ENCODE measurements at regions not wholly inside any gene's neighbourhood (a gene's known extent, or its start where the extent isn't known, plus 50 kb on each side); places are given as distances from the start of the nearest gene placed in this dataset.

- intact Hi-C loops (cut with DNase I) = no loop called here
- ATAC-seq (ENCODE audit: poor library complexity) (no peak), DNase-seq (no peak)
Measured at GRCh38 chr2:12987246-12987645, 270.5 kb downstream of the TRIB2 start.

DNA sequence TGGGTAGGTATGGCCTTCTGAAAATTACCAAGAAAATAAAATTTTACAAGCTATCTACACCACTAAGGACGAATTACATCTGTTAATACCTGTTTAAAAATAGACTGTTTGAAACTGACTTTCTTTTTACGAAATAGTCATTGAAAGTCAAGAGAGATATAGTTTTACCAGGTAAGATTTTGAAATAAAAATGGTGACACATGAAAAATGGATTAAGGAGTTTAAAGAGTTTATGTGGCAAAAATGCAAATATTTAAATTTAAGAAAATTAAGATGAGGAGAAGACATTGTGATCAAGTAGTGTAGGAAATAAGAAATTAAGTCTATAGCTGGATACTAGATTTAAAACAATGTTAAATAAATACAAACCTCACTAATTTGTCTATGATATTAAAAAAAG is 271.5 kb downstream of the TRIB2 start:
- ATAC-seq (ENCODE audit: poor library complexity) = no peak
- DNase-seq = no peak
- intact Hi-C loops (cut with DNase I) = no loop called here

- no peak for DNase-seq
- intact Hi-C loops (cut with DNase I) = no loop called here
- no peak for ATAC-seq (ENCODE audit: poor library complexity)
Measured at GRCh38 chr2:12990523-12990922, 273.8 kb downstream of the TRIB2 start.

- ATAC-seq (ENCODE audit: poor library complexity) (no peak), DNase-seq (no peak)
- intact Hi-C loops (cut with DNase I) = no loop called here
Measured at GRCh38 chr2:12998685-12999084, 281.9 kb downstream of the TRIB2 start.

DNA sequence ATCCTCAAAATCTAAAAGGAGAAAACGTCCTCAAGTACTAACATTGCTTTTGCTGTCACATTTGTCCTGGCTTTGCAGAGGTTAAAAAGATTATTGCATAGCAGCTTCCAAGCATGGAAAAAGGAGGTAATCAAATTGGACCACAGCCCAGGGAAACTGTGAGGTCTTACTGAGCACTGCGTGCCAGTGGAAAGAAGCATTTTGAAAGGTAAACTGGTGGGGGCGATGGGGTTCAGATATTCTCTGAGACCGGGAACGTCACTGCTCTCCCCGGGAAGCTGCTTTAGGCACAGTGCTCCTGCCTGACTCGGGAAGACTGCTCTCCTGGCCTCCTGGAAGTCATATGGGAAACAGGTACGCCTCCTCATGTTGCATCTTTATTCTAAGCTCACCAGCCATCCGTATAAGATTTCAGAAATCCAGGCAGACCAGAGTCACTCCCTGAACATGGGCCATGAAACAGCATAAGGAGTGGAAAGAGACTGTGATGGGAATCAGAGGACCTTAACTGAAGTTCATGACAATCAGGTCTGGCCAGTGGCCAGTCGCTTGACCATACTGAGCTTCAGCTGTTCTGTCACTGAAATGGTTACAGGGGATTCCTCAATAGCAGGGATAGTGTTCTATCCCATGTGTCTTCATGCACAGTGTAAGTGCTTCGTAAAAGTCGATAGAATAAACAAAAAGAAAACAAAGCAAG is 284.1 kb downstream of the TRIB2 start:
- intact Hi-C loops (cut with DNase I) = loop anchor here (5.0 to 10.0 kb wide), 4 partner anchors 66 to 1136 kb away; partner anchors contain the start of gene TRIB2
- no peak for DNase-seq

DNA sequence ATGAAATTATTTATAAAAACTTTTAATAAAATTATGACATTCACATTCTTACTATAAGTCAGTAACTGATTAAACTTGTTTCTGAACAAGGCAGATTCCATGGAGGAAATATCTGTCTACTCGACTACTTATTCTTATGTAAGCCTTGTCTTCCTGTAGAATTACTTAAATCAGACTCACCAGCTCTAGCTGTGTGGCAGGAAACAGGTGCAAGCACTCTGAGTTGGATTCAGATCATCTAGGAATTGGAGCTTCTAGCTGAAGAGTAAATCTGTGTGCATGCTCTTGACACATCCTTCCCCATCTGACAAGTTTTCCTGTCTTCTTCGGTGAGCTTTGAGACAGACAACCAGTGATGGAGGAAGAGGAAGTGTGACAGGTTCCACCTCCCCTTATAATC is 284.7 kb downstream of the TRIB2 start:
- ATAC-seq (ENCODE audit: poor library complexity) = no peak
- DNase-seq = no peak
- intact Hi-C loops (cut with DNase I) = loop anchor here (5.0 to 10.0 kb wide), 4 partner anchors 67 to 1137 kb away; partner anchors contain the start of gene TRIB2

More for the DNA sequence above, 284.1 kb downstream of the TRIB2 start:
- peak; percentile 68 for ATAC-seq (ENCODE audit: poor library complexity)

DNA sequence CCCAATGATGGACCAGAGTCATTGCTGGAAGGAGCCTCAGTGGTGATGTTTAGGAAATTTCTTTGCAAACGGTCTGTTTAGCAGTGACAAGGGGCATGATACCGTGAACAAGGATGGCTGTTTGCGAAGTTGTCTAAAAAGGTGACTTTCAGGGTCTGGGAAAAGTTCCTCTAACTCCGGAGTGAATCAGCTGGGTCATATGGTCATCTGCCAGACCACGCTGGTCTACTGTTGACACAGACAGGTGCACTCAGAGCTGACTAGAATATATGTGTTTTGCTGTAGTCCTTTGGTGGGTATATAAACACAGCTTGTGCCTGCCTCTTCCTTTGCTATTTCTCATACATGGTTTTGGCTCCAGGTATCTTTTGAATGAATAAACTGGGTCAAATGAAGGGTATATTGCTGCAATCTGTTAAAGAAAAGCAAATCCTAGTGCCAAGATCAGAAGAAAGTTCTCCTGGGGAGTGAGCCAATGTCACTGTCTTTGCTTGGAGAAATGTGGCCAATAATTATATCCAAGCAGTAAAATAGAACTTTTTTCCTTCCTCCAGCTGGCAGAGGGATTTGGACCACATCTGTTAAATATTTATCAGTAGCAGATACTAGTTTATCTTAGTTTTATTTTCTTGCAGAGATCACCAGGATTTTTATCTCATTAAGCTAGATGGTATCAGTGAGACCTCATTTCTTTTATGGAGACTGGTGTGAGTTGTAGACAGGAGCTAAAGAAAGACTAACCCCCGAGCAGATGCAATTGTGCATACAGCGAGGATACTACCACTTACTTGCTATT is 286.0 kb downstream of the TRIB2 start:
- no peak for DNase-seq

GRCh38 chr2:13003500-13003899 is 286.8 kb downstream of the TRIB2 start:
- no peak for ATAC-seq (ENCODE audit: poor library complexity)
- DNase-seq = no peak

More for the DNA sequence above, 286.0 kb downstream of the TRIB2 start:
- intact Hi-C loops (cut with DNase I) = loop anchor here (5.0 to 10.0 kb wide), 4 partner anchors 68 to 1138 kb away; partner anchors contain the start of gene TRIB2
- no peak for ATAC-seq (ENCODE audit: poor library complexity)

DNA sequence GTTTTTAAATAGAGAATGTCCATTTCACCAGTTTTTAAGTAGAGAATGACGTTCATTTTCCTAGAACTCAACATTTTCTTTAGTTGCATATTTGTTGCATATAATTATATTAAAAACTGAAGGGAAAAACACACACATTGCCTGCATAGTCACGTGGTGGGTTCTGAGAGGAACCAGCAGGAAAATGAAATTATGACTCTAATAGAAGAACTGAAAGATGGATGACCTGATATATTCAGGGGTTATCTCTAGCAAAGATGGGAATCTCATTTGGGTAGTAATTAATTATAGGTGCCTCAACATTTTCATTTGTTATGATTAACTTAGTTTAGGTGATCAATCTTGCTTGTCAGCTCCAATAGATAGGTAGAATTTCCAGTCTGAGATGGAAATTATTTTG is 288.3 kb downstream of the TRIB2 start:
- no peak for ATAC-seq (ENCODE audit: poor library complexity)
- intact Hi-C loops (cut with DNase I) = loop anchor here (5.0 to 10.0 kb wide), 4 partner anchors 70 to 1178 kb away; no protein-coding TSS in a partner anchor
- DNase-seq = no peak

More at GRCh38 chr2:13003500-13003899, 286.8 kb downstream of the TRIB2 start:
- intact Hi-C loops (cut with DNase I) = loop anchor here (5.0 to 10.0 kb wide), 4 partner anchors 69 to 1139 kb away; partner anchors contain the start of gene TRIB2

DNA sequence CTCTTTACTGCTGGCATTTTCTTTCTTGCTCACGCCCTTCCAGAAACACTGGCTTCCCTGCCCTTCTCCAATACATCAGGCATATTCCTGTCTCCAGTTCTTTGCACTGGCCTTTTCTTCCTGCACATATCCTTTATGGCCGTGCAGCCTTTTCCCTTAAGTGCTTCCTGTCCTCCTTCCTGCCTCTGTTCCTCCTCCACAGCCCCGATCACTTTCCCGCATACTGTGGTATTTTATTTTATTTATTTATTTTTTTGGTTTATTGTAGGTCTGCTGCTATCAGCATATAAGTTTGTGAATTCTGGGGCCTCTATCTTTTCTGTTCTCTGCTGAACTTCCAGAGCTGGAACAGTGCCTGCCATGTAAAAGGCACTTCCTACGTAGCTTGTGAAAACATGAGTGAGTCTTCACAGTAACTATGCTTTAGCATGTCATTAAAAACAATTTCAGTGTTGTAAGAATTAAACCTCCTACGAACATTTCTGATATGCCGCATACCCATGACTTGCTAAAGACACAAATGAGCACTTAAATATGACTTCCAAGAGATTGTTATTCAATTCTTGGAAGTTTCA is 289.1 kb downstream of the TRIB2 start:
- no peak for DNase-seq
- peak; percentile 41 for ATAC-seq (ENCODE audit: poor library complexity)
- intact Hi-C loops (cut with DNase I) = loop anchor here (5.0 to 10.0 kb wide), 4 partner anchors 71 to 1179 kb away; no protein-coding TSS in a partner anchor

GRCh38 chr2:13006426-13006825 is 289.7 kb downstream of the TRIB2 start:
- DNase-seq (no peak), ATAC-seq (ENCODE audit: poor library complexity) (no peak)
- intact Hi-C loops (cut with DNase I) = loop anchor here (5.0 to 10.0 kb wide), 4 partner anchors 72 to 1179 kb away; no protein-coding TSS in a partner anchor

DNA sequence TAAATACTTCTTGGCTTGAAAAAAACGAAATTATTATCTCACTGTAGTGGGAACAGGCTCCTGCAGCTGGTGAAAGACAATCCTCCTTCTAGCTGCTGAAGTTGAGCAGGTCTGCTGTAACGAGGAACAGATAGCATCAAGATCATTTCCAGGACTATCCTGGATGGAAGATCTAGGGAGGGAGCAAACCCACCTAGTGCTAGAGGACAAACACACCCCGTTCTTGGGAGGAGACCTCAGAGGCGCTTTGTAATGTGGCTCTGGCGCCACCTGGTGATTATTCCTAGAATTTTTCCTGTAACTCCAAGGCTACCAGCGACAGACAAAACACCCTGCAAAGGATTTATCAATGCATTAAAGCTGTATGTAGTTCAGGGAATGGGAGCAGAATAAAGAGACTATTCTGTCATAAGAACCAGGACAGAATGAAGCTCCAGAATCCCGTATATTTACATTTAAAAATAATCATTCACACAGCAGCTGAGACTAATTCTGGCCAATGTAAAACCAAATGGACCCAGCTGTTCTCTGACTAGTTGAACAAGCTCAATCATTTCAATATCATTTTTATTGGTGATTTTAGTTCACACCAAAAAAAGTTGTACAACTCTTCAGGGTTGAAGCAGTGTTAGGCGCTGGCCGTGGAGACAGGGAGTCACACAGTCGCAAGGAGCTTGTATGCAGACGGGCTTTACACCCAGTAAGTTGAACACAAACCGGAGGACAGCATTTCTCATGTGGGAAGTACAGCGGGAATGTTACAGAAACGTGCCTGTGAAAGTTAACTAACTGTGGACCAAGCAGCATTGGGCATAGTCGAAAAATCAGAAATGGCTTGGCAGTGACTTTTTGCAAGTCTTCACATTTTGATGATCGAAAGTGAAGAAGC is 290.3 kb downstream of the TRIB2 start:
- DNase-seq = no peak
- ATAC-seq (ENCODE audit: poor library complexity) = peak; percentile 92
- intact Hi-C loops (cut with DNase I) = loop anchor here (5.0 to 10.0 kb wide), 4 partner anchors 72 to 1180 kb away; no protein-coding TSS in a partner anchor

GRCh38 chr2:13009027-13009642 is 292.4 kb downstream of the TRIB2 start:
- no peak for ATAC-seq (ENCODE audit: poor library complexity)
- intact Hi-C loops (cut with DNase I) = loop anchor here (5.0 to 10.0 kb wide), 4 partner anchors 74 to 1182 kb away; no protein-coding TSS in a partner anchor
- DNase-seq = no peak

DNA sequence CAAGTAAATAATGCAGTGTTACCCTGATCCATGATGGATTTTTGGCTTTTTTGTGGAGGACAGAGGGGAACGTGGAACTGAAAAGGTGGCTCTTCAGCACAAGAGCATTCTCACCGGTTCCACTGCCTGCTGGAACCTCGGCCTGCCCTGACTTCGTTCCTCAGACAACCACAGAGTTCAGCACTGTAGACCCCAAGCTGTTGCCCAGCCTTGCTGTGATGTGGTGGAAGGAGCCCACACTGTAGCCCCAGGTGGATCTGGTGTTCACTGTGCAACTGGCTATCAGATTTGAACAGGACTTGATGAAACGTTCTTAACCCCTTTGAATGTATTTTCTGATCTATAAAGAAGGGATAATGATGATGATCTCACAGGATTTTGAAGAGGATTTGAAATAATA is 293.5 kb downstream of the TRIB2 start:
- DNase-seq (no peak), ATAC-seq (ENCODE audit: poor library complexity) (no peak)
- intact Hi-C loops (cut with DNase I) = no loop called here

DNA sequence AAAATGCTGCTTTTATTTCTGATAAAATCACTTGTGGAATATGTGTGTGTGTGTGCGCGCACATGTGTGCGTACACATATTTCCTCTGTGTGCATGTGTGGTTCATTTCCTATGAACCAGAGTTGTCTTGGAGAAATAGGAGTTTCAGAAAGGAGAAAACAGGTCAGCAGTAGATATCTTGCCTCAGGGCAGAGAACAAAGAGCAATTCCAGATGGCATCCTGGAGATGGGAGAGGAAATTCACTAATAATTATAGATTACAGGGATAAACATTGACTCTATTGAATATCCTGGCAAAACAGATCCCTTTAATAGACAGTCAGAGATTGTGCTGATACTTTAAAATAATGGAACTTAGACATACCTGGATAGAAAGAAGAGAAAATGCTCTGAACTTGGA is 298.0 kb downstream of the TRIB2 start:
- DNase-seq = no peak
- intact Hi-C loops (cut with DNase I) = no loop called here
- no peak for ATAC-seq (ENCODE audit: poor library complexity)

DNA sequence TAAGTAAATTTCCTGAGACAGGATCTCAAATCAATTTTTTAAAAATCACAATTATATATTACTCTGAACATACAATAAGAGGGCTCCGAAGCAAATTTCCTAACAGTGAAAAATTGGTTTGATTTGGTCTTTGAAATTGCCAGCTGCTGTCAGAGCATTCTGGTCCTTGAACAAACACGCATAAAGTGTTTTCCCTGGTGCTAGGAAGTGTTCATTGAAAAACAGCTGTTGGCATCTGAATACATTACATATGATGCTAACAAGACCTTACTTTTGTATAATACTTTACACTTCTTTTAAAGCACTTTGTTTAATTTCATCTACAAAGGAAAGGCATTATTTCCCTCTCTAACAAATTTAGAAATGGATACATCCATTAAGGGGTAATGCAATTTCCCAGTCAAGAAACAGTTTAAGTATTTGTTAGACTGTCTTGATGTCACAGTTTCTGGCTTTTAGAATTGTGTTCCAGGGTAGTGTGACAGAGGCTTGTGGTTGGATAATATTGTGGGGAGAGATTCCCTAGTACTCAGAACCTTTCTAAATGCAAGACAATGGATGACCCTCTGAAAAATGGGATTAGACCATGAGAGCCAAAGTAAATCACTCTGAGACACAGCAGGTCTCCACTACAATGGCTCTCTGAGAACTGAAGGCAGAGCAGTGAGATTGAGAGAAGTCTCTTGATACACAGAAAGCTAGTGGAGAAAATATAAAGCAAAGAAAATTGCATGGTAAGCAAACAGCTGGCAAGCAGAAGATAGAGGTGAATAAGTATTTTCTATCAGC is 299.0 kb downstream of the TRIB2 start:
- intact Hi-C loops (cut with DNase I) = no loop called here
- no peak for DNase-seq
- no peak for ATAC-seq (ENCODE audit: poor library complexity)

- DNase-seq = no peak
- no peak for ATAC-seq (ENCODE audit: poor library complexity)
Measured at GRCh38 chr2:13018490-13018889, 301.8 kb downstream of the TRIB2 start.

More at GRCh38 chr2:13018490-13018889, 301.8 kb downstream of the TRIB2 start:
- intact Hi-C loops (cut with DNase I) = no loop called here
